Pancreas (tissue), 10 donors: ENCODE measurements at regions not wholly inside any gene's neighbourhood (a gene's known extent, or its start where the extent isn't known, plus 50 kb on each side); places are given as distances from the start of the nearest gene placed in this dataset.

Source experiments
- ATAC-seq, 4 donors: fragments of 200-7000 bp; cut with Tn5 transposase; one replicate each; pipeline versions ENCODE4 v1.8.0 to v1.9.1; 2020; ENCODE audit warnings: mild to moderate bottlenecking in 4 of 4, moderate library complexity in 4 of 4
- DNase-seq, 6 donors: peaks; one replicate each; pipeline ENCODE4 v3.0.0-alpha.2; 2020
- FAIRE-seq: peaks from 2 replicates; lab custom pipeline; 2012; peaks lifted over from hg19 to GRCh38; lab: Jason Lieb, UNC
- H3K27ac ChIP-seq, 4 donors: fragments of 200-600 bp; sonication (generic); 1 replicate in 3 of 4; 2 replicates in 1 of 4; pipeline versions ENCODE4 v1.5.0 to v1.8.0; 2020
- H3K27me3 ChIP-seq, 4 donors: fragments of 200-600 bp; one replicate each; pipeline ENCODE4 v1.8.0; 2021
- H3K36me3 ChIP-seq, 3 donors: fragments of 200-600 bp; sonication (generic) in 1 of 3; one replicate each; pipeline versions ENCODE4 v1.5.0 to v1.8.0; 2020 to 2021
- H3K4me1 ChIP-seq, 3 donors: fragments of 200-600 bp; one replicate each; pipeline ENCODE4 v1.8.0; 2021
- H3K4me3 ChIP-seq, 4 donors: fragments of 200-600 bp; sonication (generic) in 2 of 4; one replicate each; pipeline versions ENCODE4 v1.5.0 to v1.8.0; 2020 to 2021
- H3K9me3 ChIP-seq, 4 donors: fragments of 200-600 bp; one replicate each; pipeline ENCODE4 v1.8.0; 2021
- WGBS, 2 donors: extraction: QIAGEN DNeasy Blood & Tissue Kit; methylation state at CpG; one replicate each; pipeline ENCODE4 v1.1.7; 2013; 5-methylcytosine and 5-hydroxymethylcytosine counted together
- intact Hi-C, 3 donors: fragments of 100-400 bp; cut with DNase I; formaldehyde crosslinking; loops; one replicate each; pipeline versions ENCODE4 v1.11.1 to v1.14.2; 2022
- TF ChIP-seq, protein P1 (sequence below), 4 donors: fragments of 200-600 bp; sonication (generic) in 3 of 4; IDR thresholded peaks; one replicate each; pipeline versions ENCODE4 v1.5.0 to v1.8.0; 2021; ENCODE audit warnings: antibody characterized with exemption in 4 of 4
- donor health status: healthy with polysubstance abuse.
- donor health status: DM: no; HTN: no; CAD: no; lungs with moderate emphysema.
- donor health status: DM: no; HTN: no; CAD: no.
- donor health status: control.
- donor health status: control.
- donor health status: Bipolar disorder and iron deficiency.
- donor health status: DM: yes; HTN: yes; CAD: no.
- donor health status: DM: no; HTN: no; CAD: no.
- donor health status: DM: no; HTN: no; CAD: no.
- donor health status: DM: yes; HTN: yes; CAD: no.

DNA sequence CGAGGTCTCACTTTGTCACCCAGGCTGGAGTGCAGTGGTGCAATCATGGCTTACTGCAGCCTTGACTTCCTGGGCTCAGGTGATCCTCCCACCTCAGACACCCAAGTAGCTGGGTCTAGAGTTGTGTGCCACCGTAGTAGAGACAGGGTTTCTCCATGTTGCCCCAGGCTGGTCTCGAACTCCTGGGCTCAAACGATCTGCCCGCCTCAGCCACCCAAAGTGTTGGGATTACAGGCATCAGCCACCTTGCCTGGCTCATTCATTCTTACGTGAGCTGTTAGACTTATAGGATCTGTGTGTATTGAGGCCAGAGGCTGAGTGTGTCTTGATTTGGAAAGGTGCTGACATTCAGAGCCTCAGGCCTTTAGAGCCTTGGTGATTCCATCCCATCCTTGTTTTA is 128.1 kb downstream of the SLC25A47 start:
- H3K27ac ChIP-seq: no peak overlapping the region
- ATAC-seq (no peak), FAIRE-seq (no peak), DNase-seq (no peak)
- 91 to 95% methylated on average over 6 of the region's 6 CpGs for WGBS, 2 donors
- H3K4me1 ChIP-seq: peaks cover 0 to 16% (median 6%) of the 10 kb centered on the region in 3 donors
- H3K4me3 ChIP-seq: no peak overlapping the region
- TF ChIP-seq, protein P1, sequence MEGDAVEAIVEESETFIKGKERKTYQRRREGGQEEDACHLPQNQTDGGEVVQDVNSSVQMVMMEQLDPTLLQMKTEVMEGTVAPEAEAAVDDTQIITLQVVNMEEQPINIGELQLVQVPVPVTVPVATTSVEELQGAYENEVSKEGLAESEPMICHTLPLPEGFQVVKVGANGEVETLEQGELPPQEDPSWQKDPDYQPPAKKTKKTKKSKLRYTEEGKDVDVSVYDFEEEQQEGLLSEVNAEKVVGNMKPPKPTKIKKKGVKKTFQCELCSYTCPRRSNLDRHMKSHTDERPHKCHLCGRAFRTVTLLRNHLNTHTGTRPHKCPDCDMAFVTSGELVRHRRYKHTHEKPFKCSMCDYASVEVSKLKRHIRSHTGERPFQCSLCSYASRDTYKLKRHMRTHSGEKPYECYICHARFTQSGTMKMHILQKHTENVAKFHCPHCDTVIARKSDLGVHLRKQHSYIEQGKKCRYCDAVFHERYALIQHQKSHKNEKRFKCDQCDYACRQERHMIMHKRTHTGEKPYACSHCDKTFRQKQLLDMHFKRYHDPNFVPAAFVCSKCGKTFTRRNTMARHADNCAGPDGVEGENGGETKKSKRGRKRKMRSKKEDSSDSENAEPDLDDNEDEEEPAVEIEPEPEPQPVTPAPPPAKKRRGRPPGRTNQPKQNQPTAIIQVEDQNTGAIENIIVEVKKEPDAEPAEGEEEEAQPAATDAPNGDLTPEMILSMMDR (IDR thresholded peaks at IDR 0.05): no peak
- no peaks in the 10 kb centered on the region for H3K36me3 ChIP-seq
- intact Hi-C loops: no loop called here
- H3K9me3 ChIP-seq: no peaks in the 10 kb centered on the region
- no peaks in the 10 kb centered on the region for H3K27me3 ChIP-seq

DNA sequence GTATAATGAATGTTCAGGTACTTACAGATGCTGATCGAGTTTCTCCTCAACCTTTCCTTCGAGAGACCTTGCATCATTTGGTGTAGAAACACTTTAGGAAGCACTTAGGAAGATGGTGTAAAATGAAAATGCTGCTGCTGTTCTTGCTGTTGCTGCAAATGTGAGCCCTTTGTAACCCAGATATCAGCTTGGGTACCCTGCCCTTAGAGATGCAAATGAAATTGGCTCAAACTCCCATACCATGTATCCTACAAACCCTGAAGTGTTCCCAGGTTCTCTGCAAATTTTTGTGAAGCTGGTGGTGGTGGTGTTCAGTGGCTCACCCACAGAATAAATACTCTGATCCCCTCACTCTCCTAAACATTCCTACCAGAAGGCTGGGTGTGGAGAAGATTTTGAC is 130.8 kb downstream of the SLC25A47 start:
- Histone ChIP-seq H3K27me3 (no peaks in the 10 kb centered on the region), H3K9me3 (no peaks in the 10 kb centered on the region), H3K36me3 (no peaks in the 10 kb centered on the region), H3K4me3 (no peak overlapping the region), H3K4me1 (peaks cover 0 to under 1% (median 0%) of the 10 kb centered on the region in 3 donors), H3K27ac (no peak overlapping the region)
- 87 to 88% methylated on average over 2 of the region's 2 CpGs for WGBS, 2 donors
- FAIRE-seq: no peak
- intact Hi-C loops: no loop called here
- TF ChIP-seq, protein P1 (IDR thresholded peaks at IDR 0.05): no peak
- no peak for ATAC-seq
- no peak for DNase-seq

DNA sequence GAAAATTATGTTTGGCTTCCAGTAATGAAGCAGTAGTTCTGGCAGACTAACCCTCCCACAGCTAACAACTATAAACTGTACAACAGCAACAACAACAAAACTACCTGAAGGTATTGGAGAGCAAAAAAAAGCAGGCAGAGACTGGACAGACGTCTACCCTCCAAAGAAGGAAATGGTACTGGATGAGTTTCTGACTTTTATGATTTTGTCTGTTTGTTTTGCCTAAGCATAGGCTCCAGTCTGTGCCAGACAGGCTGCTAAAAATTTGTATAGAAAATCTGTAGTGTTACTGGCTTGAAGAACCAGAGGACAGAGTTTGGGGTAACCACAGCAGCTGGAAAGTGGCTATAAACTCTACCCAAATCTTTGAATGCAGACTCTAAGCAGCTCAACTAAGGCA is 131.3 kb downstream of the SLC25A47 start:
- intact Hi-C loops: no loop called here
- FAIRE-seq (no peak), ATAC-seq (no peak), DNase-seq (no peak)
- WGBS, 2 donors: 27 to 39% methylated on average over 1 of the region's 1 CpG
- H3K27ac ChIP-seq: no peak overlapping the region
- H3K27me3 ChIP-seq: no peaks in the 10 kb centered on the region
- H3K4me3 ChIP-seq: no peak overlapping the region
- TF ChIP-seq, protein P1 (IDR thresholded peaks at IDR 0.05): no peak
- H3K36me3 ChIP-seq: no peaks in the 10 kb centered on the region
- H3K4me1 ChIP-seq: no peaks in the 10 kb centered on the region
- H3K9me3 ChIP-seq: no peaks in the 10 kb centered on the region

DNA sequence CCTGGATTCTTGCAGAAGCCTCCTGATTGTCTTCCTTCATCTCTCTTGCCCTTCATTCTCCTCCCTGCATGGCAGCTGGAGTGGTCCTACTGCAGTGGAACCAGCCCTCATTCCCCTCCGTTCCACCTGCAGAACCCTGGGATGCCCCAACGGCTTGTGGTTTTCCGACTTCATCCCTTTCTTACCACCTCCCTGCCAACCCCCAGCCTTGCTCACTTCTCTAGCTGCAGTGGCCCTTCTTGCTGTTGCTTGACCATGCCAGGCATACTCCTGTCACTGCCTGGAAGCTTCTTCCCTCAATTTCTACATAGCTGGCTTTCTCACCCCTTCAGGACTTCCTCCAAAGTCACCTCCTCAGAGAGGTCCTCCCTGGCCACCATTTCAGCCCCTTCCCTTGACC is 123.3 kb downstream of the BEGAIN start:
- no peaks in the 10 kb centered on the region for H3K27me3 ChIP-seq
- no peaks in the 10 kb centered on the region for H3K9me3 ChIP-seq
- intact Hi-C loops: no loop called here
- H3K36me3 ChIP-seq: no peaks in the 10 kb centered on the region
- WGBS, 2 donors: 94 to 96% methylated on average over 3 of the region's 3 CpGs
- no peak overlapping the region for H3K4me3 ChIP-seq
- ATAC-seq (no peak), DNase-seq (no peak), FAIRE-seq (no peak)
- H3K4me1 ChIP-seq: no peaks in the 10 kb centered on the region
- TF ChIP-seq, protein P1 (IDR thresholded peaks at IDR 0.05): no peak
- no peak overlapping the region for H3K27ac ChIP-seq

DNA sequence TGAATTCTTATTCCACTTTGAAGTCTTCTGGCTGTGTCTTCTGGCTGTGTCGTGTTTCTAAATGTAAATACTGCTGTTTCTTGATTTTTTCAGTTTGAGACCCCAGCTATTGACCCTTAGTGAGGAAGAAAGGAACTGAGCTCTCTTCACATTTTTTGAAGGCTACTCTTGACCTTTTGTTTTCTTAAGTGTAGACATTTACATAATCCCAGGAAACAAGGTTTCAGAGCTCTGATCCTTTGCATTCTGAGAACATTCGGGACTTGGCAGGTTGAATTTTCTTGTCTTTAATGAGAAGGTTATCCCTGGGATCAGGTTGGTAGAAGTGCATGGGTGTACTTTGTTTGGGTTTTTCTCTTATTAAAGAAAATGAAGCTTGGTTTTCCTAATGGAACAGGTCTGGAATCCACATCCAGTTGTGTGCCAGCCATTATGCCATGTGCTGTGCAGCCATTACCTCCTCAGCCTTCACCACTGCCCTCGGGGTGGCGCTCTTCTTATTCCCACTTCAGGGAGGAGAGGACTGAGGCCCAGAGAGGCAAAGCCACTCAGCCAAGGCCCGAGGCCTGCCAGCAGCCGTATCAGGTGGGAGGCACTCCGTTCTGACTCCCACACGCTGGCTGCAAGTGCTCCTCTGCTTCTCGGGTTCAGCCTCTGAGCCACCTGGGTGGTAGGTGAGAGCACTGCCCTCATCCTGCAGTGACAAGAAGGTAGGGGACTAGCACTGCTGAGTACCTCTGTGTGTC is 120.9 kb downstream of the BEGAIN start:
- H3K27me3 ChIP-seq: no peaks in the 10 kb centered on the region
- no peaks in the 10 kb centered on the region for H3K9me3 ChIP-seq
- intact Hi-C loops: no loop called here
- DNase-seq (no peak), ATAC-seq (no peak), FAIRE-seq (no peak)
- WGBS, 2 donors: 82 to 86% methylated on average over 9 of the region's 9 CpGs
- H3K4me1 ChIP-seq: peaks cover 0 to 2% (median 0%) of the 10 kb centered on the region in 3 donors
- H3K27ac ChIP-seq: no peak overlapping the region
- H3K4me3 ChIP-seq: no peak overlapping the region
- no peaks in the 10 kb centered on the region for H3K36me3 ChIP-seq
- TF ChIP-seq, protein P1 (IDR thresholded peaks at IDR 0.05): no peak
